ENCODE measurements at regions not wholly inside any gene's neighbourhood (a gene's known extent, or its start where the extent isn't known, plus 50 kb on each side); places are given as distances from the start of the nearest gene placed in this dataset.

- DNase-seq: no peak
Measured at GRCh38 chrX:39361736-39362135, 560.5 kb downstream of the MID1IP1 start.

GRCh38 chrX:39367416-39367815 is 566.2 kb downstream of the MID1IP1 start:
- DNase-seq: no peak

GRCh38 chrX:39372115-39372514 is 570.9 kb downstream of the MID1IP1 start:
- DNase-seq: no peak

- no peak for DNase-seq
Measured at GRCh38 chrX:39377157-39377556, 575.9 kb downstream of the MID1IP1 start.

- DNase-seq: no peak
Measured at GRCh38 chrX:39377773-39378172, 576.5 kb downstream of the MID1IP1 start.

GRCh38 chrX:39381422-39381821 is 580.2 kb downstream of the MID1IP1 start:
- no peak for DNase-seq

- no peak for DNase-seq
Measured at GRCh38 chrX:39384996-39385395, 583.7 kb downstream of the MID1IP1 start.

- no peak for DNase-seq
Measured at GRCh38 chrX:39388730-39389129, 587.5 kb downstream of the MID1IP1 start.

- no peak for DNase-seq
Measured at GRCh38 chrX:39396358-39396995, 595.2 kb downstream of the MID1IP1 start.

GRCh38 chrX:39397561-39398199 is 596.4 kb downstream of the MID1IP1 start:
- DNase-seq: no peak

- no peak for DNase-seq
Measured at GRCh38 chrX:39398215-39398962, 597.1 kb downstream of the MID1IP1 start.

- no peak for DNase-seq
Measured at GRCh38 chrX:39398963-39399261, 597.7 kb downstream of the MID1IP1 start.

GRCh38 chrX:39399387-39399786 is 598.1 kb downstream of the MID1IP1 start:
- no peak for DNase-seq

GRCh38 chrX:39401483-39402110 is 600.3 kb downstream of the MID1IP1 start:
- no peak for DNase-seq

- no peak for DNase-seq
Measured at GRCh38 chrX:39402158-39402557, 600.9 kb downstream of the MID1IP1 start.

GRCh38 chrX:39406799-39407198 is 605.5 kb downstream of the MID1IP1 start:
- no peak for DNase-seq

- no peak for DNase-seq
Measured at GRCh38 chrX:39409246-39409917, 608.1 kb downstream of the MID1IP1 start.

- DNase-seq: no peak
Measured at GRCh38 chrX:39414290-39414854, 613.1 kb downstream of the MID1IP1 start.

- no peak for DNase-seq
Measured at GRCh38 chrX:39416547-39417260, 615.4 kb downstream of the MID1IP1 start.

GRCh38 chrX:39418254-39418704 is 617.0 kb downstream of the MID1IP1 start:
- DNase-seq: no peak

GRCh38 chrX:39418731-39419638 is 617.7 kb downstream of the MID1IP1 start:
- DNase-seq: no peak
